ENCODE measurements at regions not wholly inside any gene's neighbourhood (a gene's known extent, or its start where the extent isn't known, plus 50 kb on each side); places are given as distances from the start of the nearest gene placed in this dataset.
A peak's percentile ranks its signal among the peaks of the same experiment; 100 is the strongest.

GRCh38 chr4:123876143-123876542 lies 479.5 kb downstream of the SPRY1 start:
- Histone ChIP-seq H3K27ac (no peak overlapping the region), H3K27me3 (no peaks in the 10 kb centered on the region), H3K36me3 (no peaks in the 10 kb centered on the region), H3K4me1 (peaks cover 0 to 5% (median 4%) of the 10 kb centered on the region in 3 donors), H3K4me3 (no peak overlapping the region), H3K9me3 (no peaks in the 10 kb centered on the region)
- WGBS, 2 donors = 79 to 87% methylated on average over 4 of the region's 4 CpGs
- intact Hi-C loops (cut with DNase I) = no loop called here
- no peak for FAIRE-seq
- no peak for ATAC-seq
- DNase-seq = no peak
- TF ChIP-seq CTCF (IDR thresholded peaks at IDR 0.05) = no peak

GRCh38 chr4:123876671-123877101 lies 480.1 kb downstream of the SPRY1 start:
- Histone ChIP-seq H3K4me1 (peaks cover 0 to 5% (median 4%) of the 10 kb centered on the region in 3 donors), H3K4me3 (no peak overlapping the region), H3K27me3 (no peaks in the 10 kb centered on the region), H3K9me3 (no peaks in the 10 kb centered on the region), H3K36me3 (no peaks in the 10 kb centered on the region), H3K27ac (no peak overlapping the region)
- WGBS, 2 donors = 65 to 66% methylated on average over 2 of the region's 2 CpGs
- DNase-seq = no peak
- FAIRE-seq = no peak
- no peak for ATAC-seq
- intact Hi-C loops (cut with DNase I) = no loop called here
- TF ChIP-seq CTCF (IDR thresholded peaks at IDR 0.05) = no peak

GRCh38 chr4:123877551-123877950 lies 481.0 kb downstream of the SPRY1 start:
- Histone ChIP-seq H3K4me1 (peaks cover 0 to 5% (median 4%) of the 10 kb centered on the region in 3 donors), H3K36me3 (no peaks in the 10 kb centered on the region), H3K4me3 (no peak overlapping the region), H3K9me3 (no peaks in the 10 kb centered on the region), H3K27me3 (no peaks in the 10 kb centered on the region), H3K27ac (no peak overlapping the region)
- intact Hi-C loops (cut with DNase I) = no loop called here
- DNase-seq = peak in 1 of 6 donors; percentile 7
- TF ChIP-seq CTCF (IDR thresholded peaks at IDR 0.05) = no peak
- FAIRE-seq = no peak
- WGBS, 2 donors = 7 to 10% methylated on average over 3 of the region's 3 CpGs
- ATAC-seq = peak in 2 of 4 donors; percentile 62 to 76

GRCh38 chr4:123878976-123879375 lies 482.4 kb downstream of the SPRY1 start:
- DNase-seq (no peak), FAIRE-seq (no peak), ATAC-seq (no peak)
- WGBS, 2 donors = 95 to 98% methylated on average over 8 of the region's 8 CpGs
- Histone ChIP-seq H3K36me3 (no peaks in the 10 kb centered on the region), H3K4me3 (no peak overlapping the region), H3K27ac (no peak overlapping the region), H3K27me3 (no peaks in the 10 kb centered on the region), H3K9me3 (no peaks in the 10 kb centered on the region), H3K4me1 (peaks cover 0 to 5% (median 4%) of the 10 kb centered on the region in 3 donors)
- no peak for TF ChIP-seq CTCF (IDR thresholded peaks at IDR 0.05)
- intact Hi-C loops (cut with DNase I) = no loop called here

GRCh38 chr4:123880631-123881030 lies 484.0 kb downstream of the SPRY1 start:
- intact Hi-C loops (cut with DNase I) = no loop called here
- FAIRE-seq (no peak), ATAC-seq (no peak), DNase-seq (no peak)
- no peaks in the 10 kb centered on the region for H3K9me3 ChIP-seq
- no peak for TF ChIP-seq CTCF (IDR thresholded peaks at IDR 0.05)
- no peak overlapping the region for H3K4me3 ChIP-seq
- WGBS, 2 donors = 65 to 75% methylated on average over 3 of the region's 3 CpGs
- peaks cover 0 to 5% (median 4%) of the 10 kb centered on the region in 3 donors for H3K4me1 ChIP-seq
- H3K27me3 ChIP-seq = no peaks in the 10 kb centered on the region
- H3K36me3 ChIP-seq = no peaks in the 10 kb centered on the region
- H3K27ac ChIP-seq = no peak overlapping the region

Data from pancreas (tissue), 10 donors.